OCI-LY7 (cell line): ENCODE measurements at regions not wholly inside any gene's neighbourhood (a gene's known extent, or its start where the extent isn't known, plus 50 kb on each side); places are given as distances from the start of the nearest gene placed in this dataset.
"Not testable (repeated sequence)": the region's sequence is repeated elsewhere in the genome, so short reads cannot be mapped to it uniquely, and the experiment has no call there.

Experiments used
- BruUV-seq: library from RNA; stranded (reverse); fragments of 400-500 nt; replicated peaks from 2 replicates; lab custom pipeline; 2021; lab: Mats Ljungman, UMichigan
- CTCF ChIA-PET: fragments of 300-600 bp; sonication (Branson Sonifier 250); formaldehyde crosslinking; loops from one replicate; lab custom pipeline; 2022; ENCODE audit warnings: antibody characterized with exemption; ENCODE audit not compliant: unreplicated experiment; lab: Charles Lee
- POLR2A ChIA-PET: fragments of 300-600 bp; sonication (Branson Sonifier 250); formaldehyde crosslinking; loops from one replicate; lab custom pipeline; 2022; ENCODE audit warnings: antibody characterized with exemption; lab: Charles Lee
- DNase-seq: peaks from one replicate; pipeline ENCODE4 v3.0.0-alpha.2; 2015; ENCODE audit warnings: low spot score
- H2AFZ ChIP-seq: fragments of 200-600 bp; sonication (generic), shearing (Covaris generic); 2 replicates; pipeline ENCODE4 v1.6.1; 2014; ENCODE audit warnings: mild to moderate bottlenecking, antibody characterized with exemption, low read length, moderate library complexity
- H3K27ac ChIP-seq: fragments of 200-600 bp; sonication (generic); 2 replicates; pipeline ENCODE4 v1.5.1; 2014; ENCODE audit warnings: mixed run types, low read depth, mild to moderate bottlenecking, moderate library complexity, low read length, inconsistent platforms; ENCODE audit not compliant: poor library complexity, severe bottlenecking
- H3K36me3 ChIP-seq: fragments of 200-600 bp; sonication (generic); 2 replicates; pipeline ENCODE4 v1.6.1; 2014; ENCODE audit warnings: mild to moderate bottlenecking, antibody characterized with exemption, low read length, moderate library complexity, mixed read lengths; ENCODE audit not compliant: insufficient read depth
- H3K4me1 ChIP-seq: fragments of 200-600 bp; sonication (generic); 2 replicates; pipeline ENCODE4 v1.5.1; 2014; ENCODE audit warnings: mild to moderate bottlenecking, low read length; ENCODE audit not compliant: insufficient read depth, poor library complexity, severe bottlenecking
- H3K4me2 ChIP-seq: fragments of 200-600 bp; sonication (generic); 2 replicates; pipeline ENCODE4 v1.6.1; 2014; ENCODE audit warnings: mild to moderate bottlenecking, low read length
- H3K4me3 ChIP-seq: fragments of 200-600 bp; sonication (generic); 2 replicates; pipeline ENCODE4 v1.5.1; 2014; ENCODE audit warnings: mild to moderate bottlenecking, low read depth, low read length; ENCODE audit not compliant: poor library complexity, severe bottlenecking
- H3K79me2 ChIP-seq: fragments of 200-600 bp; sonication (generic); 2 replicates; pipeline ENCODE4 v1.6.1; 2016; ENCODE audit warnings: low read depth, mild to moderate bottlenecking, low read length, moderate library complexity, mixed read lengths; ENCODE audit not compliant: insufficient read depth
- H3K9me2 ChIP-seq: fragments of 200-600 bp; sonication (generic); 2 replicates; pipeline ENCODE4 v1.6.1; 2016; ENCODE audit warnings: mild to moderate bottlenecking, low read length, mixed read lengths; ENCODE audit not compliant: insufficient read depth
- H3K9me3 ChIP-seq: fragments of 200-600 bp; sonication (generic); 2 replicates; pipeline ENCODE4 v1.6.1; 2014; ENCODE audit warnings: mild to moderate bottlenecking, mixed run types, low read length, mixed read lengths
- H4K20me1 ChIP-seq: fragments of 200-600 bp; sonication (generic); 2 replicates; pipeline ENCODE4 v1.6.1; 2014; ENCODE audit warnings: mild to moderate bottlenecking, antibody characterized with exemption, low read length, moderate library complexity, mixed read lengths; ENCODE audit not compliant: insufficient read depth
- EZH2phosphoT487 ChIP-seq: fragments of 200-600 bp; sonication (generic); IDR thresholded peaks from 2 replicates; pipeline ENCODE4 v1.6.1; 2018; ENCODE audit warnings: low read depth, borderline replicate concordance, mild to moderate bottlenecking, mixed run types, antibody characterized with exemption, low read length, moderate library complexity, mixed read lengths
- intact Hi-C: fragments of 100-400 bp; cut with micrococcal nuclease; formaldehyde crosslinking; loops from one replicate; pipeline ENCODE4 v1.10.0; 2022; ENCODE audit not compliant: unreplicated experiment
- TF ChIP-seq, protein P1 (sequence below): fragments of 200-600 bp; sonication (generic); conservative IDR thresholded peaks from 2 replicates; pipeline ENCODE4 v1.5.1; 2014; ENCODE audit warnings: mild to moderate bottlenecking, antibody characterized with exemption, low read length, moderate library complexity, mixed read lengths

- Histone ChIP-seq H3K36me3 (no peaks in the 10 kb centered on the region), H3K79me2 (no peaks in the 10 kb centered on the region), H4K20me1 (no peaks in the 10 kb centered on the region), H3K4me2 (no peak overlapping the region), H3K4me3 (no peak overlapping the region), H3K9me3 (no peaks in the 10 kb centered on the region), H3K4me1 (no peaks in the 10 kb centered on the region), H3K9me2 (no peaks in the 10 kb centered on the region), H2AFZ (no peak overlapping the region), H3K27ac (no peak overlapping the region)
- CTCF ChIA-PET: no interaction called here
- intact Hi-C loops: no loop called here
- TF ChIP-seq, protein P1, sequence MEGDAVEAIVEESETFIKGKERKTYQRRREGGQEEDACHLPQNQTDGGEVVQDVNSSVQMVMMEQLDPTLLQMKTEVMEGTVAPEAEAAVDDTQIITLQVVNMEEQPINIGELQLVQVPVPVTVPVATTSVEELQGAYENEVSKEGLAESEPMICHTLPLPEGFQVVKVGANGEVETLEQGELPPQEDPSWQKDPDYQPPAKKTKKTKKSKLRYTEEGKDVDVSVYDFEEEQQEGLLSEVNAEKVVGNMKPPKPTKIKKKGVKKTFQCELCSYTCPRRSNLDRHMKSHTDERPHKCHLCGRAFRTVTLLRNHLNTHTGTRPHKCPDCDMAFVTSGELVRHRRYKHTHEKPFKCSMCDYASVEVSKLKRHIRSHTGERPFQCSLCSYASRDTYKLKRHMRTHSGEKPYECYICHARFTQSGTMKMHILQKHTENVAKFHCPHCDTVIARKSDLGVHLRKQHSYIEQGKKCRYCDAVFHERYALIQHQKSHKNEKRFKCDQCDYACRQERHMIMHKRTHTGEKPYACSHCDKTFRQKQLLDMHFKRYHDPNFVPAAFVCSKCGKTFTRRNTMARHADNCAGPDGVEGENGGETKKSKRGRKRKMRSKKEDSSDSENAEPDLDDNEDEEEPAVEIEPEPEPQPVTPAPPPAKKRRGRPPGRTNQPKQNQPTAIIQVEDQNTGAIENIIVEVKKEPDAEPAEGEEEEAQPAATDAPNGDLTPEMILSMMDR: no peak
- no peak for TF ChIP-seq EZH2phosphoT487
- POLR2A ChIA-PET: no interaction called here
- DNase-seq: no peak
- BruUV-seq: no TSS peak
These were observed 124.8 kb upstream of the ABI3BP start for GRCh38 chr3:101117980-101118379.

- intact Hi-C loops: no loop called here
- Histone ChIP-seq H3K27ac (no peak overlapping the region), H3K4me1 (no peaks in the 10 kb centered on the region), H3K36me3 (no peaks in the 10 kb centered on the region), H3K79me2 (no peaks in the 10 kb centered on the region), H3K9me2 (no peaks in the 10 kb centered on the region), H3K4me2 (no peak overlapping the region), H2AFZ (no peak overlapping the region), H3K4me3 (no peak overlapping the region), H3K9me3 (no peaks in the 10 kb centered on the region), H4K20me1 (no peaks in the 10 kb centered on the region)
- no TSS peak for BruUV-seq
- ChIA-PET POLR2A (no interaction called here), CTCF (no interaction called here)
- no peak for TF ChIP-seq EZH2phosphoT487
- TF ChIP-seq, protein P1: no peak
- no peak for DNase-seq
These were observed 124.2 kb upstream of the ABI3BP start for GRCh38 chr3:101117465-101117864.

DNA sequence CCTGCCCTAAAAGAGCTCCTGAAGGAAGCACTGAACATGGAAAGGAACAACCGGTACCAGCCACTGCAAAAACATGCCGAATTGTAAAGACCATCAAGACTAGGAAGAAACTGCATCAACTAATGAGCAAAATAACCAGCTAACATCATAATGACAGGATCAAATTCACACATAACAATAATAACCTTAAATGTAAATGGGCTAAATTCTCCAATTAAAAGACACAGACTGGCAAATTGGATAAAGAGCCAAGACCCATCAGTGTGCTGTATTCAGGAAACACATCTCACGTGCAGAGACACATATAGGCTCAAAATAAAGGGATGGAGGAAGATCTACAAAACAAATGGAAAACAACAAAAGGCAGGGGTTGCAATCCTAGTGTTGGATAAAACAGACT, 117.1 kb upstream of the ABI3BP start:
- H3K36me3 ChIP-seq, H3K4me2 ChIP-seq, CTCF ChIA-PET, POLR2A ChIA-PET, H4K20me1 ChIP-seq, H3K4me1 ChIP-seq, DNase-seq, H3K27ac ChIP-seq, intact Hi-C loops, H3K79me2 ChIP-seq, H2AFZ ChIP-seq, BruUV-seq, H3K9me2 ChIP-seq, H3K4me3 ChIP-seq, H3K9me3 ChIP-seq: not testable (repeated sequence)
